Adipose tissue (tissue), 3 donors: ENCODE measurements at regions not wholly inside any gene's neighbourhood (a gene's known extent, or its start where the extent isn't known, plus 50 kb on each side); places are given as distances from the start of the nearest gene placed in this dataset.
"Not testable (repeated sequence)": the region's sequence is repeated elsewhere in the genome, so short reads cannot be mapped to it uniquely, and the experiment has no call there.

Experiments used
- H3K27ac ChIP-seq: one replicate; pipeline ENCODE4 v1.5.1; 2013; ENCODE audit warnings: low read depth, low read length
- WGBS, 3 donors: extraction: QIAGEN DNeasy Blood & Tissue Kit; methylation state at CpG; one replicate each; pipeline ENCODE4 v1.1.7; 2013; 5-methylcytosine and 5-hydroxymethylcytosine counted together
- donor health status: healthy with polysubstance abuse.
- donor health status: Bipolar disorder and iron deficiency.
- donor health status: healthy.

- H3K27ac ChIP-seq = no peak overlapping the region
- 43 to 54% (median 50%) methylated on average over 4 of the region's 4 CpGs for WGBS, 3 donors
These were observed 155.8 kb upstream of the PTGFR start for GRCh38 chr1:78334952-78335351.

- 86 to 90% (median 88%) methylated on average over 3 of the region's 3 CpGs for WGBS, 3 donors
- not testable (repeated sequence) for H3K27ac ChIP-seq
These were observed 154.0 kb upstream of the PTGFR start for GRCh38 chr1:78336751-78337150.

- 88 to 94% (median 89%) methylated on average over 1 of the region's 1 CpG for whole genome bisulfite sequencing, 3 donors
- H3K27ac ChIP-seq = no peak overlapping the region
These were observed 151.3 kb upstream of the PTGFR start for GRCh38 chr1:78339490-78339889.

GRCh38 chr1:78340006-78340405, 150.8 kb upstream of the PTGFR start:
- H3K27ac ChIP-seq = no peak overlapping the region

- no peak overlapping the region for H3K27ac ChIP-seq
These were observed 142.1 kb upstream of the PTGFR start for GRCh38 chr1:78348496-78349284.

- 78 to 84% (median 79%) methylated on average over 2 of the region's 2 CpGs for WGBS, 3 donors
- no peak overlapping the region for H3K27ac ChIP-seq
These were observed 139.1 kb upstream of the PTGFR start for GRCh38 chr1:78351551-78352216.

- H3K27ac ChIP-seq = no peak overlapping the region
- 26 to 64% (median 63%) methylated on average over 1 of the region's 1 CpG for WGBS, 3 donors
These were observed 135.1 kb upstream of the PTGFR start for GRCh38 chr1:78355656-78356055.

- H3K27ac ChIP-seq = no peak overlapping the region
- 89 to 93% (median 90%) methylated on average over 3 of the region's 3 CpGs for WGBS, 3 donors
These were observed 132.6 kb upstream of the PTGFR start for GRCh38 chr1:78358165-78358564.

- H3K27ac ChIP-seq = no peak overlapping the region
These were observed 131.1 kb upstream of the PTGFR start for GRCh38 chr1:78359666-78360065.

GRCh38 chr1:78360584-78360983, 130.2 kb upstream of the PTGFR start:
- no peak overlapping the region for H3K27ac ChIP-seq

GRCh38 chr1:78367700-78368099, 123.1 kb upstream of the PTGFR start:
- H3K27ac ChIP-seq = no peak overlapping the region
- WGBS, 3 donors = 35 to 82% (median 67%) methylated on average over 1 of the region's 1 CpG

GRCh38 chr1:78369546-78369945, 121.2 kb upstream of the PTGFR start:
- 89 to 95% (median 92%) methylated on average over 1 of the region's 1 CpG for WGBS, 3 donors
- no peak overlapping the region for H3K27ac ChIP-seq

GRCh38 chr1:78370356-78370755, 120.4 kb upstream of the PTGFR start:
- WGBS, 3 donors = 27 to 39% (median 34%) methylated on average over 2 of the region's 2 CpGs
- no peak overlapping the region for H3K27ac ChIP-seq

GRCh38 chr1:78370779-78371482, 119.8 kb upstream of the PTGFR start:
- 58 to 94% (median 76%) methylated on average over 2 of the region's 2 CpGs for WGBS, 3 donors
- no peak overlapping the region for H3K27ac ChIP-seq

- 49 to 70% (median 66%) methylated on average over 1 of the region's 1 CpG for WGBS, 3 donors
- H3K27ac ChIP-seq = no peak overlapping the region
These were observed 117.1 kb upstream of the PTGFR start for GRCh38 chr1:78373676-78374075.

GRCh38 chr1:78375996-78376395, 114.8 kb upstream of the PTGFR start:
- WGBS, 3 donors = 77 to 90% (median 85%) methylated on average over 3 of the region's 3 CpGs
- H3K27ac ChIP-seq = no peak overlapping the region

- H3K27ac ChIP-seq = no peak overlapping the region
These were observed 113.3 kb upstream of the PTGFR start for GRCh38 chr1:78377356-78377928.

GRCh38 chr1:78383923-78384322, 106.9 kb upstream of the PTGFR start:
- H3K27ac ChIP-seq = no peak overlapping the region
- WGBS, 3 donors = 23 to 42% (median 27%) methylated on average over 1 of the region's 1 CpG

- WGBS, 3 donors = 33 to 71% (median 54%) methylated on average over 1 of the region's 1 CpG
- H3K27ac ChIP-seq = no peak overlapping the region
These were observed 104.9 kb upstream of the PTGFR start for GRCh38 chr1:78385744-78386462.
